ENCODE measurements at regions not wholly inside any gene's neighbourhood (a gene's known extent, or its start where the extent isn't known, plus 50 kb on each side); places are given as distances from the start of the nearest gene placed in this dataset.

GRCh38 chr5:58260243-58260642, 199.6 kb downstream of the PLK2 start:
- DNase-seq, result no peak
- intact Hi-C loops (cut with DNase I), result no loop called here

GRCh38 chr5:58259685-58260152, 200.2 kb downstream of the PLK2 start:
- intact Hi-C loops (cut with DNase I), result no loop called here
- no peak for DNase-seq

GRCh38 chr5:58258984-58259684, 200.8 kb downstream of the PLK2 start:
- no peak for DNase-seq
- intact Hi-C loops (cut with DNase I), result no loop called here

GRCh38 chr5:58255970-58256369, 203.9 kb downstream of the PLK2 start:
- intact Hi-C loops (cut with DNase I), result no loop called here
- no peak for DNase-seq

- DNase-seq, result no peak
- intact Hi-C loops (cut with DNase I), result no loop called here
Observed at GRCh38 chr5:58255386-58255785, 204.5 kb downstream of the PLK2 start.

- intact Hi-C loops (cut with DNase I), result no loop called here
- DNase-seq, result no peak
Observed at GRCh38 chr5:58248221-58248620, 211.7 kb downstream of the PLK2 start.

GRCh38 chr5:58246461-58246944, 213.4 kb downstream of the PLK2 start:
- intact Hi-C loops (cut with DNase I), result no loop called here
- DNase-seq, result no peak

- intact Hi-C loops (cut with DNase I), result no loop called here
- DNase-seq, result no peak
Observed at GRCh38 chr5:58245476-58245840, 214.4 kb downstream of the PLK2 start.

GRCh38 chr5:58244819-58245475, 214.9 kb downstream of the PLK2 start:
- intact Hi-C loops (cut with DNase I), result no loop called here
- DNase-seq, result no peak

- intact Hi-C loops (cut with DNase I), result no loop called here
- no peak for DNase-seq
Observed at GRCh38 chr5:58241389-58241788, 218.5 kb downstream of the PLK2 start.

- intact Hi-C loops (cut with DNase I), result no loop called here
Observed at GRCh38 chr5:58240322-58240721, 219.6 kb downstream of the PLK2 start.

GRCh38 chr5:58239731-58240130, 220.2 kb downstream of the PLK2 start:
- intact Hi-C loops (cut with DNase I), result no loop called here
- no peak for DNase-seq

More at GRCh38 chr5:58240322-58240721, 219.6 kb downstream of the PLK2 start:
- DNase-seq, result no peak

- intact Hi-C loops (cut with DNase I), result no loop called here
- no peak for DNase-seq
Observed at GRCh38 chr5:58239045-58239444, 220.8 kb downstream of the PLK2 start.

GRCh38 chr5:58236498-58236897, 223.4 kb downstream of the PLK2 start:
- intact Hi-C loops (cut with DNase I), result no loop called here
- no peak for DNase-seq

GRCh38 chr5:58235299-58235698, 224.6 kb downstream of the PLK2 start:
- no peak for DNase-seq
- intact Hi-C loops (cut with DNase I), result no loop called here

GRCh38 chr5:58232130-58232529, 227.8 kb downstream of the PLK2 start:
- DNase-seq, result no peak
- intact Hi-C loops (cut with DNase I), result no loop called here

- intact Hi-C loops (cut with DNase I), result no loop called here
- no peak for DNase-seq
Observed at GRCh38 chr5:58231041-58231440, 228.8 kb downstream of the PLK2 start.

- no peak for DNase-seq
- intact Hi-C loops (cut with DNase I), result no loop called here
Observed at GRCh38 chr5:58228896-58229295, 231.0 kb downstream of the PLK2 start.

- DNase-seq, result no peak
- intact Hi-C loops (cut with DNase I), result no loop called here
Observed at GRCh38 chr5:58227858-58228257, 232.0 kb downstream of the PLK2 start.

GRCh38 chr5:58224661-58225060, 235.2 kb downstream of the PLK2 start:
- intact Hi-C loops (cut with DNase I), result no loop called here
- no peak for DNase-seq

GRCh38 chr5:58224221-58224620, 235.7 kb downstream of the PLK2 start:
- no peak for DNase-seq
- intact Hi-C loops (cut with DNase I), result no loop called here

- no peak for DNase-seq
- intact Hi-C loops (cut with DNase I), result no loop called here
Observed at GRCh38 chr5:58215364-58215763, 244.5 kb downstream of the PLK2 start.
